Upper lobe of left lung (tissue), 6 donors: ENCODE measurements at regions not wholly inside any gene's neighbourhood (a gene's known extent, or its start where the extent isn't known, plus 50 kb on each side); places are given as distances from the start of the nearest gene placed in this dataset.
A peak's percentile ranks its signal among the peaks of the same experiment; 100 is the strongest.

Source experiments
- ATAC-seq, 2 donors: fragments of 200-7000 bp; cut with Tn5 transposase; one replicate each; pipeline ENCODE4 v1.9.1; 2022; ENCODE audit warnings: mild to moderate bottlenecking in 2 of 2, moderate library complexity in 2 of 2; ENCODE audit not compliant: low FRiP score in 2 of 2
- DNase-seq, 2 donors: peaks; one replicate each; pipeline ENCODE4 v3.0.0-alpha.2; 2019 to 2020
- H3K27ac ChIP-seq, 4 donors: fragments of 200-600 bp; sonication (generic); one replicate each; pipeline ENCODE4 v1.5.1; 2016 to 2019
- H3K27me3 ChIP-seq, 4 donors: fragments of 200-600 bp; sonication (generic); one replicate each; pipeline ENCODE4 v1.5.1; 2017 to 2019
- H3K36me3 ChIP-seq, 4 donors: fragments of 200-600 bp; sonication (generic); one replicate each; pipeline ENCODE4 v1.5.1; 2016 to 2019
- H3K4me1 ChIP-seq, 4 donors: fragments of 200-600 bp; sonication (generic); one replicate each; pipeline ENCODE4 v1.5.1; 2018 to 2019
- H3K4me3 ChIP-seq, 4 donors: fragments of 200-600 bp; sonication (generic); one replicate each; pipeline ENCODE4 v1.5.1; 2017 to 2019; ENCODE audit warnings: mild to moderate bottlenecking in 2 of 4, moderate library complexity in 1 of 4
- H3K9me3 ChIP-seq, 4 donors: fragments of 200-600 bp; sonication (generic); one replicate each; pipeline ENCODE4 v1.5.1; 2018 to 2019
- CTCF ChIP-seq, 6 experiments: fragments of 450-650 bp in 4 of 6; fragments of 200-600 bp in 2 of 6; sonication (generic) in 2 of 6; IDR thresholded peaks; one replicate each; pipeline ENCODE4 v1.5.1; 2016 to 2019; ENCODE audit warnings: antibody characterized with exemption in 6 of 6
- EP300 ChIP-seq, 4 donors: sonication (generic); formaldehyde crosslinking; IDR thresholded peaks; one replicate each; pipeline ENCODE4 v1.5.1; 2017; ENCODE audit warnings: antibody characterized with exemption in 4 of 4, control low read depth in 2 of 4
- POLR2A ChIP-seq, 4 donors: fragments of 450-650 bp; IDR thresholded peaks; one replicate each; pipeline ENCODE4 v1.5.1; 2016 to 2017; ENCODE audit warnings: antibody characterized with exemption in 4 of 4, mild to moderate bottlenecking in 2 of 4
- POLR2AphosphoS5 ChIP-seq, 2 donors: sonication (generic); formaldehyde crosslinking; IDR thresholded peaks; one replicate each; pipeline ENCODE4 v1.5.1; 2017; ENCODE audit warnings: antibody characterized with exemption in 2 of 2
- WGBS, 2 donors: methylation state at CpG; one replicate each; pipeline ENCODE4 v1.1.5; 2017 to 2018; 5-methylcytosine and 5-hydroxymethylcytosine counted together
- donor health status: DM: no; HTN: no; CAD: no; lungs with moderate emphysema.
- donor health status: DM: no; HTN: yes; CAD: no; lungs with severe emphysema.

GRCh38 chrX:10095246-10095645 lies 61.5 kb upstream of the CLCN4 start:
- no peaks in the 10 kb centered on the region for H3K27me3 ChIP-seq
- 92 to 94% methylated on average over 9 of the region's 9 CpGs for WGBS, 2 donors

GRCh38 chrX:10095698-10096432 lies 60.9 kb upstream of the CLCN4 start:
- DNase-seq = no peak
- no peak for ATAC-seq
- H3K27ac ChIP-seq = no peak overlapping the region
- H3K36me3 ChIP-seq = peaks cover 0 to 23% (median 2%) of the 10 kb centered on the region in 4 donors
- H3K27me3 ChIP-seq = no peaks in the 10 kb centered on the region
- H3K4me3 ChIP-seq = no peak overlapping the region
- H3K9me3 ChIP-seq = no peaks in the 10 kb centered on the region
- TF ChIP-seq CTCF (IDR thresholded peaks at IDR 0.05) (no peak), POLR2A (IDR thresholded peaks at IDR 0.05) (no peak), EP300 (IDR thresholded peaks at IDR 0.05) (no peak), POLR2AphosphoS5 (IDR thresholded peaks at IDR 0.05) (no peak)
- WGBS, 2 donors = 74 to 75% methylated on average over 3 to 5 of the region's 5 CpGs
- peaks cover 0 to 14% (median 5%) of the 10 kb centered on the region in 4 donors for H3K4me1 ChIP-seq

More at GRCh38 chrX:10095246-10095645, 61.5 kb upstream of the CLCN4 start:
- no peak for DNase-seq
- H3K4me3 ChIP-seq = no peak overlapping the region
- peaks cover 0 to 20% (median 2%) of the 10 kb centered on the region in 4 donors for H3K36me3 ChIP-seq
- peaks cover 2 to 13% (median 4%) of the 10 kb centered on the region in 4 donors for H3K4me1 ChIP-seq
- no peak overlapping the region for H3K27ac ChIP-seq
- no peak for TF ChIP-seq POLR2AphosphoS5 (IDR thresholded peaks at IDR 0.05)
- TF ChIP-seq POLR2A (IDR thresholded peaks at IDR 0.05) = no peak
- TF ChIP-seq CTCF (IDR thresholded peaks at IDR 0.05) = no peak
- no peaks in the 10 kb centered on the region for H3K9me3 ChIP-seq
- ATAC-seq = no peak

- DNase-seq = peak in 1 of 2 donors; percentile 15
- Histone ChIP-seq H3K9me3 (no peaks in the 10 kb centered on the region), H3K4me3 (peak overlapping the region in 3 of 4 donors; percentile 19 to 36 (median 29)), H3K27me3 (no peaks in the 10 kb centered on the region), H3K4me1 (peaks cover 0 to 16% (median 8%) of the 10 kb centered on the region in 4 donors), H3K36me3 (peaks cover 0 to 20% (median 2%) of the 10 kb centered on the region in 4 donors), H3K27ac (peak overlapping the region; percentile 28 to 62 (median 46))
- ATAC-seq = peak in 1 of 2 donors; percentile 54
- TF ChIP-seq POLR2AphosphoS5 (IDR thresholded peaks at IDR 0.05) (no peak), CTCF (IDR thresholded peaks at IDR 0.05) (no peak), EP300 (IDR thresholded peaks at IDR 0.05) (no peak)
- WGBS, 2 donors = 29 to 59% methylated on average over 10 of the region's 10 CpGs
Measured at GRCh38 chrX:10098270-10098713, 58.5 kb upstream of the CLCN4 start.

- 45 to 52% methylated on average over 3 to 5 of the region's 5 CpGs for WGBS, 2 donors
- H3K27me3 ChIP-seq = no peaks in the 10 kb centered on the region
Measured at GRCh38 chrX:10099411-10099810, 57.4 kb upstream of the CLCN4 start.

More at GRCh38 chrX:10099411-10099810, 57.4 kb upstream of the CLCN4 start:
- H3K4me1 ChIP-seq = peaks cover 0 to 16% (median 8%) of the 10 kb centered on the region in 4 donors
- DNase-seq (no peak), ATAC-seq (no peak)
- H3K4me3 ChIP-seq = peak overlapping the region in 1 of 4 donors; percentile 36
- H3K36me3 ChIP-seq = peaks cover 0 to 17% (median 1%) of the 10 kb centered on the region in 4 donors
- peak overlapping the region in 3 of 4 donors; percentile 57 to 62 (median 60) for H3K27ac ChIP-seq
- TF ChIP-seq EP300 (IDR thresholded peaks at IDR 0.05) (no peak), CTCF (IDR thresholded peaks at IDR 0.05) (no peak), POLR2AphosphoS5 (IDR thresholded peaks at IDR 0.05) (no peak), POLR2A (IDR thresholded peaks at IDR 0.05) (no peak)
- no peaks in the 10 kb centered on the region for H3K9me3 ChIP-seq
